ENCODE measurements at regions not wholly inside any gene's neighbourhood (a gene's known extent, or its start where the extent isn't known, plus 50 kb on each side); places are given as distances from the start of the nearest gene placed in this dataset.

DNA sequence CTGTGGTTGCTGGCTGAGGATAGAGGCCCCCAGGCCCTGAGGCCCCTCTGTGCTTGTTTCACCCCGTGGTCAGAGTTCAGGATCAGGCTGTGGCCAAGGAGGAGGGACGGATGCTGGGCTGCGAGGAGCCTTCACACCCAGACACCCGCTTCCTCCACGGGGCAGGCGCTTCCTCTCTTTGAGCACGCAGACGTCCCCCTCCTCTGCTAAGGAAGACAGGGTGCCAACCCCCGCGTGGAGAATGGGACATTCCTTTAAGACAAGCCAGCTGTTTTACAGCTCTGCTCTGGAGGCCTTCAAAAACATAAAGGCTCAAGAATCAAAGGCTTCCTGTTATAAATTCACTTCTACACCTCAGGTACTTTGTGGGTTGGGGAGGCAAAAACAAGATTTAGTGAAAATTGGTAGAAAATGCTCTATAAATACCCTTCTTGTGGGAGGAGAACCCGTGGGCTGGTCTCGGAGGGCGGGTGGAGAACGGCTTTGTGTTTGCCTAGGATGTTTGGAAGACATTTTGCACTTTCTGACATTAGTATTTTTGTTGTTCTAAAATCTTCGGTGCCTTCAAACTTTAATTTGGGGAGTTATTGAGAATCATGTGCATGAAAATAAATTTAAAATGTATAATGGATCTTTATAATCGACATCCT lies 60.8 kb upstream of the FOXF1 start:
- intact Hi-C loops (cut with DNase I): no loop called here
- WGBS, 2 donors: 35 to 56% methylated on average over 16 of the region's 16 CpGs

GRCh38 chr16:86450691-86451090 lies 59.6 kb upstream of the FOXF1 start:
- WGBS, 2 donors: 96 to 97% methylated on average over 2 of the region's 2 CpGs
- H3K9me3 ChIP-seq: no peaks in the 10 kb centered on the region
- no peaks in the 10 kb centered on the region for H3K36me3 ChIP-seq
- no peaks in the 10 kb centered on the region for H3K27me3 ChIP-seq
- H3K27ac ChIP-seq: no peak overlapping the region
- H3K4me1 ChIP-seq: peaks cover 0 to 11% (median 5%) of the 10 kb centered on the region in 4 donors
- DNase-seq: no peak
- H3K4me3 ChIP-seq: no peak overlapping the region
- intact Hi-C loops (cut with DNase I): no loop called here
- TF ChIP-seq POLR2AphosphoS5 (IDR thresholded peaks at IDR 0.05) (no peak), POLR2A (IDR thresholded peaks at IDR 0.05) (no peak), CTCF (IDR thresholded peaks at IDR 0.05) (no peak), EP300 (IDR thresholded peaks at IDR 0.05) (no peak)

More for the DNA sequence above, 60.8 kb upstream of the FOXF1 start:
- no peak overlapping the region for H3K4me3 ChIP-seq
- H3K4me1 ChIP-seq: peaks cover 0 to 13% (median 4%) of the 10 kb centered on the region in 4 donors
- no peak for TF ChIP-seq POLR2AphosphoS5 (IDR thresholded peaks at IDR 0.05)
- TF ChIP-seq CTCF (IDR thresholded peaks at IDR 0.05): no peak
- no peak for TF ChIP-seq POLR2A (IDR thresholded peaks at IDR 0.05)
- TF ChIP-seq EP300 (IDR thresholded peaks at IDR 0.05): no peak
- no peak overlapping the region for H3K27ac ChIP-seq
- H3K27me3 ChIP-seq: no peaks in the 10 kb centered on the region
- no peaks in the 10 kb centered on the region for H3K9me3 ChIP-seq
- no peak for DNase-seq
- H3K36me3 ChIP-seq: no peaks in the 10 kb centered on the region

DNA sequence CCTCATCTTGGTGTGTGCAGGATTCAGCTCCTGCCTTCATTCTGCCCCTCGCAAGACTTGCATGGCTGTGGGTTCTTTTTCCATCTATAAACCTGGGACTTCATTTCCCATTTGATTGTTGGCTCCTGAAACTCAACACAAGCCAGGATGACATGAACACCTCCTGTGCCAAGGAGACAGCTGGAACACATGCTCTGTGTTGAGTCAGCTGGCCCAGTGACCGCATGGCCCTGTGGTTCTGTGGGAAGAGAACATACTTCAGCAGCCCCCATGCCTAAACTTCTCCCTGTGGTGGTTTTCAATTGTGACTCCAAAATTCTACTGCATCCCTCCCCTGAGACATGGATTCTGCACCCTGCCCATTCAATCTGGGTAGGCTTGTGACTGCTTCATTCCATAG lies 57.9 kb upstream of the FOXF1 start:
- H3K4me3 ChIP-seq: no peak overlapping the region
- intact Hi-C loops (cut with DNase I): no loop called here
- H3K4me1 ChIP-seq: peaks cover 3 to 20% (median 13%) of the 10 kb centered on the region in 4 donors
- TF ChIP-seq POLR2A (IDR thresholded peaks at IDR 0.05) (no peak), EP300 (IDR thresholded peaks at IDR 0.05) (no peak), CTCF (IDR thresholded peaks at IDR 0.05) (no peak), POLR2AphosphoS5 (IDR thresholded peaks at IDR 0.05) (peak in 2 of 4 donors; percentile 20 to 43)
- no peaks in the 10 kb centered on the region for H3K9me3 ChIP-seq
- H3K27ac ChIP-seq: no peak overlapping the region
- WGBS, 2 donors: 84 to 91% methylated on average over 2 of the region's 2 CpGs
- peak; percentile 80 for DNase-seq
- no peaks in the 10 kb centered on the region for H3K36me3 ChIP-seq
- no peaks in the 10 kb centered on the region for H3K27me3 ChIP-seq

DNA sequence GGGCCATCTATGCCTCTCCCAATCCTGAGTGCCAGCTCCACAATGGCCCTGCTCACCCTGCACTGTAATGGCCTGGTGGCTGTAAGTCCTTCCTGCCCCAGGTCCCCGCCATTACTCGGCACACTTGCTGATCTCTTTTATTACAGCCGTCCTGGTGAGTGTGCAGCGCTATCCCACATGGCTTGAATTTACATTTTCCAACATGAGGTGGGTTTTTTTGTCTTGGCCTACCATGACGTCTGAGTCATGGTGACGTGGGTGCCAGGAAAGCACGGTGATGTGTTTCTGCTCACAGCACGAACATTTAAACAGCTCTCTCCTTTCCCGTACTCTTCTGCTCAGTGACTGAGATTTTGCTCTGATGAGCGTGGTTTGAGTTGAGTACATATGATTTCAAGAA lies 55.2 kb upstream of the FOXF1 start:
- intact Hi-C loops (cut with DNase I): loop anchor here (2.0 kb wide), 1 partner anchor 58 kb away; no protein-coding TSS in a partner anchor
- no peaks in the 10 kb centered on the region for H3K27me3 ChIP-seq
- peak overlapping the region in 3 of 4 donors; percentile 59 to 88 (median 67) for H3K27ac ChIP-seq
- DNase-seq: peak; percentile 80
- H3K9me3 ChIP-seq: no peaks in the 10 kb centered on the region
- TF ChIP-seq POLR2AphosphoS5 (IDR thresholded peaks at IDR 0.05): peak; percentile 47 to 88 (median 58)
- TF ChIP-seq POLR2A (IDR thresholded peaks at IDR 0.05): no peak
- peak in 3 of 4 donors; percentile 81 to 92 (median 84) for TF ChIP-seq EP300 (IDR thresholded peaks at IDR 0.05)
- no peak for TF ChIP-seq CTCF (IDR thresholded peaks at IDR 0.05)
- H3K36me3 ChIP-seq: no peaks in the 10 kb centered on the region
- WGBS, 2 donors: 86 to 88% methylated on average over 10 of the region's 10 CpGs
- peaks cover 3 to 40% (median 32%) of the 10 kb centered on the region in 4 donors for H3K4me1 ChIP-seq
- no peak overlapping the region for H3K4me3 ChIP-seq

Measured in sigmoid colon (tissue), 6 donors.